Hippocampal formation (tissue), 2 donors: ENCODE measurements at regions not wholly inside any gene's neighbourhood (a gene's known extent, or its start where the extent isn't known, plus 50 kb on each side); places are given as distances from the start of the nearest gene placed in this dataset.
"Not testable (repeated sequence)": the region's sequence is repeated elsewhere in the genome, so short reads cannot be mapped to it uniquely, and the experiment has no call there.

ENCODE experiments used
- DNase-seq, 2 donors: peaks; one replicate each; lab custom pipeline; 2025; lab: John Stamatoyannopoulos, UW

- DNase-seq = no peak
Observed at GRCh38 chr11:91156041-91156440, 933.2 kb upstream of the CHORDC1 start.

- no peak for DNase-seq
Observed at GRCh38 chr11:91147885-91148284, 925.0 kb upstream of the CHORDC1 start.

GRCh38 chr11:91141655-91142054, 918.8 kb upstream of the CHORDC1 start:
- no peak for DNase-seq

GRCh38 chr11:91136631-91137030, 913.8 kb upstream of the CHORDC1 start:
- DNase-seq = no peak

GRCh38 chr11:91133361-91133760, 910.5 kb upstream of the CHORDC1 start:
- no peak for DNase-seq

- no peak for DNase-seq
Observed at GRCh38 chr11:91129596-91129995, 906.7 kb upstream of the CHORDC1 start.

- DNase-seq = no peak
Observed at GRCh38 chr11:91124363-91124762, 901.5 kb upstream of the CHORDC1 start.

GRCh38 chr11:91115116-91115515, 892.3 kb upstream of the CHORDC1 start:
- no peak for DNase-seq

- DNase-seq = no peak
Observed at GRCh38 chr11:91104237-91104636, 881.4 kb upstream of the CHORDC1 start.

- no peak for DNase-seq
Observed at GRCh38 chr11:91100427-91100826, 877.6 kb upstream of the CHORDC1 start.

- no peak for DNase-seq
Observed at GRCh38 chr11:91097083-91097482, 874.2 kb upstream of the CHORDC1 start.

- DNase-seq = no peak
Observed at GRCh38 chr11:91093141-91093540, 870.3 kb upstream of the CHORDC1 start.

GRCh38 chr11:91091563-91091962, 868.7 kb upstream of the CHORDC1 start:
- no peak for DNase-seq

GRCh38 chr11:91086028-91086427, 863.2 kb upstream of the CHORDC1 start:
- DNase-seq = no peak

- DNase-seq = no peak
Observed at GRCh38 chr11:91082255-91082654, 859.4 kb upstream of the CHORDC1 start.

- no peak for DNase-seq
Observed at GRCh38 chr11:91081440-91082043, 858.7 kb upstream of the CHORDC1 start.

- no peak for DNase-seq
Observed at GRCh38 chr11:91078221-91078620, 855.4 kb upstream of the CHORDC1 start.

GRCh38 chr11:91075032-91075695, 852.3 kb upstream of the CHORDC1 start:
- DNase-seq = no peak

GRCh38 chr11:91067666-91068065, 844.8 kb upstream of the CHORDC1 start:
- DNase-seq = no peak

GRCh38 chr11:91066456-91067047, 843.7 kb upstream of the CHORDC1 start:
- DNase-seq = no peak

- not testable (repeated sequence) for DNase-seq
Observed at GRCh38 chr11:91063399-91063798, 840.5 kb upstream of the CHORDC1 start.

GRCh38 chr11:91047882-91048281, 825.0 kb upstream of the CHORDC1 start:
- DNase-seq = no peak

GRCh38 chr11:91046261-91046660, 823.4 kb upstream of the CHORDC1 start:
- no peak for DNase-seq

- no peak for DNase-seq
Observed at GRCh38 chr11:91041626-91042025, 818.8 kb upstream of the CHORDC1 start.
